ENCODE measurements at regions not wholly inside any gene's neighbourhood (a gene's known extent, or its start where the extent isn't known, plus 50 kb on each side); places are given as distances from the start of the nearest gene placed in this dataset.

- no peaks in the 10 kb centered on the region for H3K79me1 ChIP-seq (ENCODE audit: low read length)
- H3K79me2 ChIP-seq (ENCODE audit: control insufficient read depth, insufficient read depth, low read length, poor library complexity) = no peaks in the 10 kb centered on the region
- H3K4me2 ChIP-seq (ENCODE audit: low read length) = no peak overlapping the region
- H2BK5ac ChIP-seq (ENCODE audit: low read depth, low read length, poor library complexity) = no peak overlapping the region
- no peak for DNase-seq
- H3K4ac ChIP-seq (ENCODE audit: low read depth, low read length) = no peak overlapping the region
- H4K8ac ChIP-seq (ENCODE audit: low read depth, low read length) = no peak overlapping the region
- no peak overlapping the region for H2AFZ ChIP-seq (ENCODE audit: insufficient read depth, low read length, poor library complexity)
- H3K36me3 ChIP-seq (ENCODE audit: control insufficient read depth in 1 of 2, insufficient read depth in 2 of 2, low read length in 2 of 2) = no peaks in the 10 kb centered on the region
- peaks cover 0 to 2% of the 10 kb centered on the region in 2 experiments for H3K4me1 ChIP-seq (ENCODE audit: control insufficient read depth in 1 of 2, insufficient read depth in 2 of 2, low read length in 2 of 2)
- no peak overlapping the region for H3K27ac ChIP-seq (ENCODE audit: low read depth, low read length)
- no peak overlapping the region for H2AK5ac ChIP-seq (ENCODE audit: low read length)
- H3K4me3 ChIP-seq (ENCODE audit: low read depth, low read length) = no peak overlapping the region
- H4K12ac ChIP-seq (ENCODE audit: low read depth, low read length) = no peak overlapping the region
- no peak overlapping the region for H3K14ac ChIP-seq (ENCODE audit: low read length)
- no peaks in the 10 kb centered on the region for H3K9me3 ChIP-seq (ENCODE audit: insufficient read depth, low read depth, low read length)
- WGBS (ENCODE audit: extremely low coverage, insufficient coverage, insufficient read length) = no CpG with 5 or more reads among the region's 3 CpGs
- H4K91ac ChIP-seq (ENCODE audit: low read depth, low read length) = no peak overlapping the region
- H3K18ac ChIP-seq (ENCODE audit: low read length) = no peak overlapping the region
- H3K23ac ChIP-seq (ENCODE audit: low read length) = no peak overlapping the region
- no peaks in the 10 kb centered on the region for H3K27me3 ChIP-seq (ENCODE audit: insufficient read depth, low read length)
- H3K9ac ChIP-seq (ENCODE audit: low read length) = no peak overlapping the region
- H2BK120ac ChIP-seq (ENCODE audit: insufficient read depth, low read length, poor library complexity) = no peak overlapping the region
- H2BK12ac ChIP-seq (ENCODE audit: low read length) = no peak overlapping the region
These were observed 108.6 kb upstream of the DYRK2 start for GRCh38 chr12:67539946-67540345.

- Histone ChIP-seq H3K9ac (ENCODE audit: low read length) (no peak overlapping the region), H3K4ac (ENCODE audit: low read depth, low read length) (no peak overlapping the region), H2AK5ac (ENCODE audit: low read length) (no peak overlapping the region), H3K79me2 (ENCODE audit: control insufficient read depth, insufficient read depth, low read length, poor library complexity) (no peaks in the 10 kb centered on the region), H4K91ac (ENCODE audit: low read depth, low read length) (no peak overlapping the region), H3K9me3 (ENCODE audit: insufficient read depth, low read depth, low read length) (no peaks in the 10 kb centered on the region), H3K36me3 (ENCODE audit: control insufficient read depth in 1 of 2, insufficient read depth in 2 of 2, low read length in 2 of 2) (no peaks in the 10 kb centered on the region), H3K27ac (ENCODE audit: low read depth, low read length) (no peak overlapping the region), H2AFZ (ENCODE audit: insufficient read depth, low read length, poor library complexity) (no peak overlapping the region), H3K14ac (ENCODE audit: low read length) (no peak overlapping the region), H4K8ac (ENCODE audit: low read depth, low read length) (no peak overlapping the region), H3K4me1 (ENCODE audit: control insufficient read depth in 1 of 2, insufficient read depth in 2 of 2, low read length in 2 of 2) (peaks cover 0 to 2% of the 10 kb centered on the region in 2 experiments), H3K18ac (ENCODE audit: low read length) (no peak overlapping the region), H3K79me1 (ENCODE audit: low read length) (no peaks in the 10 kb centered on the region), H3K27me3 (ENCODE audit: insufficient read depth, low read length) (no peaks in the 10 kb centered on the region), H4K12ac (ENCODE audit: low read depth, low read length) (no peak overlapping the region), H2BK12ac (ENCODE audit: low read length) (no peak overlapping the region), H3K23ac (ENCODE audit: low read length) (no peak overlapping the region), H2BK120ac (ENCODE audit: insufficient read depth, low read length, poor library complexity) (no peak overlapping the region), H2BK5ac (ENCODE audit: low read depth, low read length, poor library complexity) (no peak overlapping the region), H3K4me3 (ENCODE audit: low read depth, low read length) (no peak overlapping the region), H3K4me2 (ENCODE audit: low read length) (no peak overlapping the region)
- WGBS (ENCODE audit: extremely low coverage, insufficient coverage, insufficient read length) = 100% methylated on average over 1 of the region's 8 CpGs
- peak in 1 of 2 donors; percentile 54 for DNase-seq
These were observed 107.5 kb upstream of the DYRK2 start for GRCh38 chr12:67540920-67541624.

- Histone ChIP-seq H3K79me2 (ENCODE audit: control insufficient read depth, insufficient read depth, low read length, poor library complexity) (no peaks in the 10 kb centered on the region), H2BK120ac (ENCODE audit: insufficient read depth, low read length, poor library complexity) (no peak overlapping the region), H3K9ac (ENCODE audit: low read length) (no peak overlapping the region), H3K4me3 (ENCODE audit: low read depth, low read length) (no peak overlapping the region), H2BK12ac (ENCODE audit: low read length) (no peak overlapping the region), H2AFZ (ENCODE audit: insufficient read depth, low read length, poor library complexity) (no peak overlapping the region), H3K4me1 (ENCODE audit: control insufficient read depth in 1 of 2, insufficient read depth in 2 of 2, low read length in 2 of 2) (peaks cover 0 to 2% of the 10 kb centered on the region in 2 experiments), H2AK5ac (ENCODE audit: low read length) (peak overlapping the region; percentile 42), H3K4ac (ENCODE audit: low read depth, low read length) (no peak overlapping the region), H4K8ac (ENCODE audit: low read depth, low read length) (no peak overlapping the region), H3K4me2 (ENCODE audit: low read length) (no peak overlapping the region), H3K18ac (ENCODE audit: low read length) (no peak overlapping the region), H3K23ac (ENCODE audit: low read length) (no peak overlapping the region), H4K91ac (ENCODE audit: low read depth, low read length) (no peak overlapping the region), H3K9me3 (ENCODE audit: insufficient read depth, low read depth, low read length) (no peaks in the 10 kb centered on the region), H4K12ac (ENCODE audit: low read depth, low read length) (no peak overlapping the region), H3K27me3 (ENCODE audit: insufficient read depth, low read length) (no peaks in the 10 kb centered on the region), H3K27ac (ENCODE audit: low read depth, low read length) (no peak overlapping the region), H2BK5ac (ENCODE audit: low read depth, low read length, poor library complexity) (no peak overlapping the region), H3K79me1 (ENCODE audit: low read length) (no peaks in the 10 kb centered on the region), H3K36me3 (ENCODE audit: control insufficient read depth in 1 of 2, insufficient read depth in 2 of 2, low read length in 2 of 2) (no peaks in the 10 kb centered on the region), H3K14ac (ENCODE audit: low read length) (no peak overlapping the region)
- DNase-seq = no peak
- WGBS (ENCODE audit: extremely low coverage, insufficient coverage, insufficient read length) = 100% methylated on average over 2 of the region's 3 CpGs
These were observed 106.9 kb upstream of the DYRK2 start for GRCh38 chr12:67541625-67541991.

GRCh38 chr12:67543021-67543770, 105.3 kb upstream of the DYRK2 start:
- H3K4me1 ChIP-seq (ENCODE audit: control insufficient read depth in 1 of 2, insufficient read depth in 2 of 2, low read length in 2 of 2) = peaks cover 0 to 2% of the 10 kb centered on the region in 2 experiments
- no CpG with 5 or more reads among the region's 7 CpGs for WGBS (ENCODE audit: extremely low coverage, insufficient coverage, insufficient read length)
- no peak overlapping the region for H4K12ac ChIP-seq (ENCODE audit: low read depth, low read length)
- H3K9ac ChIP-seq (ENCODE audit: low read length) = no peak overlapping the region
- H3K27ac ChIP-seq (ENCODE audit: low read depth, low read length) = no peak overlapping the region
- no peak overlapping the region for H3K14ac ChIP-seq (ENCODE audit: low read length)
- no peak overlapping the region for H2BK5ac ChIP-seq (ENCODE audit: low read depth, low read length, poor library complexity)
- no peak overlapping the region for H2AK5ac ChIP-seq (ENCODE audit: low read length)
- no peak overlapping the region for H3K4me3 ChIP-seq (ENCODE audit: low read depth, low read length)
- no peak overlapping the region for H3K18ac ChIP-seq (ENCODE audit: low read length)
- no peak overlapping the region for H4K8ac ChIP-seq (ENCODE audit: low read depth, low read length)
- H2BK12ac ChIP-seq (ENCODE audit: low read length) = no peak overlapping the region
- no peak overlapping the region for H3K4me2 ChIP-seq (ENCODE audit: low read length)
- no peaks in the 10 kb centered on the region for H3K27me3 ChIP-seq (ENCODE audit: insufficient read depth, low read length)
- H2AFZ ChIP-seq (ENCODE audit: insufficient read depth, low read length, poor library complexity) = no peak overlapping the region
- no peak overlapping the region for H2BK120ac ChIP-seq (ENCODE audit: insufficient read depth, low read length, poor library complexity)
- H3K79me2 ChIP-seq (ENCODE audit: control insufficient read depth, insufficient read depth, low read length, poor library complexity) = no peaks in the 10 kb centered on the region
- H3K4ac ChIP-seq (ENCODE audit: low read depth, low read length) = no peak overlapping the region
- no peaks in the 10 kb centered on the region for H3K9me3 ChIP-seq (ENCODE audit: insufficient read depth, low read depth, low read length)
- no peaks in the 10 kb centered on the region for H3K36me3 ChIP-seq (ENCODE audit: control insufficient read depth in 1 of 2, insufficient read depth in 2 of 2, low read length in 2 of 2)
- no peak for DNase-seq
- H3K79me1 ChIP-seq (ENCODE audit: low read length) = no peaks in the 10 kb centered on the region
- no peak overlapping the region for H4K91ac ChIP-seq (ENCODE audit: low read depth, low read length)
- no peak overlapping the region for H3K23ac ChIP-seq (ENCODE audit: low read length)
